Activated T-helper 2 cell treated with anti-CD3 and anti-CD28 coated beads, Interferon-gamma antibody, Interleukin-2, Interleukin-4, amounts not matched to agents 10 μg/mL and 5 μg/mL and 100 μg/mL, durations not matched to agents 14 hours and 24 hours and 36 hours (primary cell): ENCODE measurements at regions not wholly inside any gene's neighbourhood (a gene's known extent, or its start where the extent isn't known, plus 50 kb on each side); places are given as distances from the start of the nearest gene placed in this dataset.

Source experiments
- DNase-seq: peaks from one replicate; pipeline ENCODE4 v3.0.0; 2021; ENCODE audit warnings: low spot score
- H3K27ac Mint-ChIP-seq: one replicate; pipeline ENCODE4 v1.8.0; 2021; ENCODE audit warnings: mixed read lengths
- H3K27me3 Mint-ChIP-seq: one replicate; pipeline ENCODE4 v1.8.0; 2021; ENCODE audit warnings: low read depth, mixed read lengths
- H3K36me3 Mint-ChIP-seq: one replicate; pipeline ENCODE4 v1.8.0; 2021; ENCODE audit warnings: low read depth, mixed read lengths
- H3K4me1 Mint-ChIP-seq: one replicate; pipeline ENCODE4 v1.8.0; 2021; ENCODE audit warnings: low read depth, mixed read lengths
- H3K4me3 Mint-ChIP-seq: one replicate; pipeline ENCODE4 v1.8.0; 2021; ENCODE audit warnings: low read depth, mild to moderate bottlenecking, moderate library complexity, mixed read lengths
- H3K9me3 Mint-ChIP-seq: one replicate; pipeline ENCODE4 v1.8.0; 2021; ENCODE audit warnings: mixed read lengths
- intact Hi-C: fragments of 100-400 bp; cut with micrococcal nuclease; formaldehyde crosslinking; loops from one replicate; pipeline ENCODE4 v1.15.1; 2023

- H3K27me3 Mint-ChIP-seq = peaks cover 59% of the 10 kb centered on the region
- no peak overlapping the region for H3K4me3 Mint-ChIP-seq
- DNase-seq = no peak
- no peaks in the 10 kb centered on the region for H3K4me1 Mint-ChIP-seq
- H3K27ac Mint-ChIP-seq = no peak overlapping the region
- intact Hi-C loops = no loop called here
- H3K9me3 Mint-ChIP-seq = no peaks in the 10 kb centered on the region
- no peaks in the 10 kb centered on the region for H3K36me3 Mint-ChIP-seq
These were observed 454.2 kb upstream of the AKR1E2 start for GRCh38 chr10:4371691-4372295.

- intact Hi-C loops = no loop called here
- Mint-ChIP-seq H3K27ac (no peak overlapping the region), H3K27me3 (peaks cover 58% of the 10 kb centered on the region), H3K36me3 (no peaks in the 10 kb centered on the region), H3K9me3 (no peaks in the 10 kb centered on the region), H3K4me1 (no peaks in the 10 kb centered on the region), H3K4me3 (no peak overlapping the region)
- no peak for DNase-seq
These were observed 455.6 kb upstream of the AKR1E2 start for GRCh38 chr10:4370376-4370775.

- Mint-ChIP-seq H3K27ac (no peak overlapping the region), H3K36me3 (no peaks in the 10 kb centered on the region), H3K4me1 (no peaks in the 10 kb centered on the region), H3K27me3 (peaks cover 19% of the 10 kb centered on the region), H3K4me3 (no peak overlapping the region), H3K9me3 (no peaks in the 10 kb centered on the region)
- DNase-seq = no peak
- intact Hi-C loops = no loop called here
These were observed 464.4 kb upstream of the AKR1E2 start for GRCh38 chr10:4361581-4361980.

GRCh38 chr10:4359003-4359402 is 467.0 kb upstream of the AKR1E2 start:
- intact Hi-C loops = loop anchor here (10.0 kb wide), 1 partner anchor 114 kb away; no protein-coding TSS in a partner anchor
- no peak for DNase-seq

GRCh38 chr10:4357911-4358310 is 468.1 kb upstream of the AKR1E2 start:
- Mint-ChIP-seq H3K27ac (no peak overlapping the region), H3K9me3 (peaks cover 3% of the 10 kb centered on the region), H3K27me3 (peaks cover 10% of the 10 kb centered on the region), H3K36me3 (no peaks in the 10 kb centered on the region), H3K4me3 (no peak overlapping the region), H3K4me1 (peaks cover 16% of the 10 kb centered on the region)
- intact Hi-C loops = loop anchor here (10.0 kb wide), 1 partner anchor 113 kb away; no protein-coding TSS in a partner anchor
- DNase-seq = no peak

More at GRCh38 chr10:4359003-4359402, 467.0 kb upstream of the AKR1E2 start:
- H3K9me3 Mint-ChIP-seq = peaks cover 3% of the 10 kb centered on the region
- H3K27ac Mint-ChIP-seq = no peak overlapping the region
- no peaks in the 10 kb centered on the region for H3K36me3 Mint-ChIP-seq
- peaks cover 13% of the 10 kb centered on the region for H3K27me3 Mint-ChIP-seq
- H3K4me3 Mint-ChIP-seq = no peak overlapping the region
- H3K4me1 Mint-ChIP-seq = peaks cover 11% of the 10 kb centered on the region

GRCh38 chr10:4355350-4355749 is 470.7 kb upstream of the AKR1E2 start:
- DNase-seq = no peak
- intact Hi-C loops = loop anchor here (10.0 kb wide), 1 partner anchor 111 kb away; no protein-coding TSS in a partner anchor
- Mint-ChIP-seq H3K9me3 (peaks cover 3% of the 10 kb centered on the region), H3K27ac (no peak overlapping the region), H3K27me3 (peaks cover 3% of the 10 kb centered on the region), H3K4me3 (no peak overlapping the region), H3K4me1 (peaks cover 23% of the 10 kb centered on the region), H3K36me3 (no peaks in the 10 kb centered on the region)

- no peak overlapping the region for H3K27ac Mint-ChIP-seq
- no peak overlapping the region for H3K4me3 Mint-ChIP-seq
- H3K9me3 Mint-ChIP-seq = peaks cover 3% of the 10 kb centered on the region
- H3K36me3 Mint-ChIP-seq = no peaks in the 10 kb centered on the region
- H3K27me3 Mint-ChIP-seq = peaks cover 3% of the 10 kb centered on the region
- peaks cover 23% of the 10 kb centered on the region for H3K4me1 Mint-ChIP-seq
- no peak for DNase-seq
- intact Hi-C loops = loop anchor here (5.0 to 10.0 kb wide), 3 partner anchors 110 to 298 kb away; no protein-coding TSS in a partner anchor
These were observed 471.6 kb upstream of the AKR1E2 start for GRCh38 chr10:4354382-4354812.

- Mint-ChIP-seq H3K4me3 (no peak overlapping the region), H3K27me3 (peaks cover 3% of the 10 kb centered on the region), H3K36me3 (no peaks in the 10 kb centered on the region), H3K27ac (peak overlapping the region; percentile 40), H3K4me1 (peaks cover 23% of the 10 kb centered on the region), H3K9me3 (peaks cover 3% of the 10 kb centered on the region)
- intact Hi-C loops = loop anchor here (5.0 to 10.0 kb wide), 3 partner anchors 109 to 298 kb away; no protein-coding TSS in a partner anchor
- DNase-seq = no peak
These were observed 472.0 kb upstream of the AKR1E2 start for GRCh38 chr10:4353964-4354363.

- intact Hi-C loops = loop anchor here (5.0 to 10.0 kb wide), 3 partner anchors 108 to 299 kb away; no protein-coding TSS in a partner anchor
- no peak overlapping the region for H3K4me3 Mint-ChIP-seq
These were observed 472.9 kb upstream of the AKR1E2 start for GRCh38 chr10:4353059-4353655.

GRCh38 chr10:4352414-4352961 is 473.5 kb upstream of the AKR1E2 start:
- peaks cover 3% of the 10 kb centered on the region for H3K27me3 Mint-ChIP-seq
- peaks cover 3% of the 10 kb centered on the region for H3K9me3 Mint-ChIP-seq
- peak overlapping the region; percentile 30 for H3K27ac Mint-ChIP-seq
- peaks cover 23% of the 10 kb centered on the region for H3K4me1 Mint-ChIP-seq
- H3K36me3 Mint-ChIP-seq = no peaks in the 10 kb centered on the region
- intact Hi-C loops = loop anchor here (5.0 to 10.0 kb wide), 3 partner anchors 108 to 300 kb away; no protein-coding TSS in a partner anchor
- DNase-seq = no peak
- no peak overlapping the region for H3K4me3 Mint-ChIP-seq

More at GRCh38 chr10:4353059-4353655, 472.9 kb upstream of the AKR1E2 start:
- Mint-ChIP-seq H3K9me3 (peaks cover 3% of the 10 kb centered on the region), H3K27me3 (peaks cover 3% of the 10 kb centered on the region), H3K4me1 (peaks cover 23% of the 10 kb centered on the region), H3K36me3 (no peaks in the 10 kb centered on the region), H3K27ac (no peak overlapping the region)
- DNase-seq = no peak

GRCh38 chr10:4351723-4352413 is 474.1 kb upstream of the AKR1E2 start:
- Mint-ChIP-seq H3K36me3 (no peaks in the 10 kb centered on the region), H3K4me1 (peaks cover 23% of the 10 kb centered on the region), H3K4me3 (no peak overlapping the region), H3K27ac (peak overlapping the region; percentile 30), H3K27me3 (peaks cover 3% of the 10 kb centered on the region), H3K9me3 (peaks cover 3% of the 10 kb centered on the region)
- intact Hi-C loops = loop anchor here (5.0 to 10.0 kb wide), 3 partner anchors 107 to 300 kb away; no protein-coding TSS in a partner anchor
- DNase-seq = no peak

- H3K4me1 Mint-ChIP-seq = peaks cover 22% of the 10 kb centered on the region
- no peak for DNase-seq
- no peaks in the 10 kb centered on the region for H3K9me3 Mint-ChIP-seq
- H3K27me3 Mint-ChIP-seq = no peaks in the 10 kb centered on the region
- H3K4me3 Mint-ChIP-seq = no peak overlapping the region
- no peaks in the 10 kb centered on the region for H3K36me3 Mint-ChIP-seq
- intact Hi-C loops = no loop called here
- H3K27ac Mint-ChIP-seq = no peak overlapping the region
These were observed 478.6 kb upstream of the AKR1E2 start for GRCh38 chr10:4347397-4347796.
